MM.1S (cell line): ENCODE measurements at regions not wholly inside any gene's neighbourhood (a gene's known extent, or its start where the extent isn't known, plus 50 kb on each side); places are given as distances from the start of the nearest gene placed in this dataset.

Experiments used
- DNase-seq: peaks from one replicate; pipeline ENCODE4 v3.0.0-alpha.2; 2015
- H2AFZ ChIP-seq: fragments of 300-600 bp; sonication (generic); 2 replicates; pipeline ENCODE4 v1.6.0; 2016; ENCODE audit warnings: antibody characterized with exemption, low read length
- H3F3A ChIP-seq: fragments of 300-600 bp; sonication (generic); 2 replicates; pipeline ENCODE4 v1.6.1; 2016; ENCODE audit warnings: mild to moderate bottlenecking, antibody characterized with exemption, low read length, moderate library complexity, mixed read lengths; ENCODE audit not compliant: insufficient read depth
- H3K27ac ChIP-seq: fragments of 300-600 bp; sonication (generic); 2 replicates; pipeline ENCODE4 v1.5.1; 2016; ENCODE audit warnings: mild to moderate bottlenecking, low read length
- H3K27me3 ChIP-seq: fragments of 300-600 bp; sonication (generic); replicated peaks from 2 replicates; pipeline ENCODE4 v1.6.0; 2016; ENCODE audit warnings: low read length; ENCODE audit not compliant: insufficient read depth
- H3K36me3 ChIP-seq: fragments of 300-600 bp; sonication (generic); replicated peaks from 2 replicates; pipeline ENCODE4 v1.6.1; 2016; ENCODE audit warnings: mild to moderate bottlenecking, low read length, mixed read lengths; ENCODE audit not compliant: insufficient read depth
- H3K4me1 ChIP-seq: fragments of 300-600 bp; sonication (generic); 2 replicates; pipeline ENCODE4 v1.6.1; 2016; ENCODE audit warnings: low read length, mixed read lengths
- H3K4me2 ChIP-seq: fragments of 300-600 bp; sonication (generic); 2 replicates; pipeline ENCODE4 v1.6.0; 2016; ENCODE audit warnings: low read depth, low read length
- H3K4me3 ChIP-seq: fragments of 300-600 bp; sonication (generic); 2 replicates; pipeline ENCODE4 v1.5.1; 2016; ENCODE audit warnings: low read length, mixed read lengths
- H3K79me2 ChIP-seq: fragments of 300-600 bp; sonication (generic); 2 replicates; pipeline ENCODE4 v1.6.1; 2016; ENCODE audit warnings: mixed run types, low read length, mixed read lengths
- H3K9ac ChIP-seq: fragments of 300-600 bp; sonication (generic); 2 replicates; pipeline ENCODE4 v1.6.1; 2016; ENCODE audit warnings: low read length, mixed read lengths
- H3K9me2 ChIP-seq: fragments of 300-600 bp; sonication (generic); replicated peaks from 2 replicates; pipeline ENCODE4 v1.6.1; 2016; ENCODE audit warnings: mild to moderate bottlenecking, low read length, mixed read lengths; ENCODE audit not compliant: insufficient read depth
- H3K9me3 ChIP-seq: fragments of 300-600 bp; sonication (generic); replicated peaks from 2 replicates; pipeline ENCODE4 v1.6.1; 2016; ENCODE audit warnings: mild to moderate bottlenecking, low read length, mixed read lengths; ENCODE audit not compliant: insufficient read depth
- H4K20me1 ChIP-seq: fragments of 300-600 bp; sonication (generic); 2 replicates; pipeline ENCODE4 v1.6.1; 2016; ENCODE audit warnings: mild to moderate bottlenecking, low read length, moderate library complexity, mixed read lengths; ENCODE audit not compliant: insufficient read depth
- CTCF ChIP-seq: fragments of 300-600 bp; sonication (generic); IDR thresholded peaks from 2 replicates; pipeline ENCODE4 v1.5.1; 2016; ENCODE audit warnings: antibody characterized with exemption, low read length, mixed read lengths
- EZH2 ChIP-seq: fragments of 300-600 bp; sonication (generic); optimal IDR thresholded peaks from 2 replicates; pipeline ENCODE3; 2017; ENCODE audit warnings: low read depth, mild to moderate bottlenecking, antibody characterized with exemption, low read length, mixed read lengths
- EZH2phosphoT487 ChIP-seq: fragments of 300-600 bp; sonication (generic); IDR thresholded peaks from 2 replicates; pipeline ENCODE4 v1.6.1; 2018; ENCODE audit warnings: antibody characterized with exemption, low read length

- TF ChIP-seq EZH2 (no peak), EZH2phosphoT487 (no peak), CTCF (no peak)
- no peak overlapping the region for H3K4me2 ChIP-seq
- no peaks in the 10 kb centered on the region for H3K36me3 ChIP-seq
- no peak overlapping the region for H2AFZ ChIP-seq
- H3K27me3 ChIP-seq: no peaks in the 10 kb centered on the region
- H3F3A ChIP-seq: no peaks in the 10 kb centered on the region
- H3K9me2 ChIP-seq: no peaks in the 10 kb centered on the region
- no peak for DNase-seq
- H3K27ac ChIP-seq: no peak overlapping the region
- no peaks in the 10 kb centered on the region for H4K20me1 ChIP-seq
- no peak overlapping the region for H3K9ac ChIP-seq
- no peaks in the 10 kb centered on the region for H3K9me3 ChIP-seq
- no peak overlapping the region for H3K4me3 ChIP-seq
- H3K4me1 ChIP-seq: no peaks in the 10 kb centered on the region
- no peaks in the 10 kb centered on the region for H3K79me2 ChIP-seq
Observed at GRCh38 chr2:143833015-143833660, 686.8 kb downstream of the ZEB2 start.

GRCh38 chr2:143830476-143830875, 689.4 kb downstream of the ZEB2 start:
- Histone ChIP-seq H4K20me1 (no peaks in the 10 kb centered on the region), H3K9ac (no peak overlapping the region), H3K4me2 (no peak overlapping the region), H3K36me3 (no peaks in the 10 kb centered on the region), H3K9me3 (no peaks in the 10 kb centered on the region), H3K27ac (no peak overlapping the region), H3K27me3 (no peaks in the 10 kb centered on the region), H3K4me1 (no peaks in the 10 kb centered on the region), H3F3A (no peaks in the 10 kb centered on the region), H3K9me2 (no peaks in the 10 kb centered on the region), H2AFZ (no peak overlapping the region), H3K79me2 (no peaks in the 10 kb centered on the region), H3K4me3 (no peak overlapping the region)
- TF ChIP-seq EZH2 (no peak), CTCF (no peak), EZH2phosphoT487 (no peak)
- DNase-seq: no peak

- Histone ChIP-seq H3K4me2 (no peak overlapping the region), H3K9me2 (no peaks in the 10 kb centered on the region), H3K9me3 (no peaks in the 10 kb centered on the region), H3K4me3 (no peak overlapping the region), H3K27ac (no peak overlapping the region), H3K27me3 (no peaks in the 10 kb centered on the region), H4K20me1 (no peaks in the 10 kb centered on the region), H3F3A (no peaks in the 10 kb centered on the region), H3K9ac (no peak overlapping the region), H3K79me2 (no peaks in the 10 kb centered on the region), H3K36me3 (no peaks in the 10 kb centered on the region), H2AFZ (no peak overlapping the region), H3K4me1 (no peaks in the 10 kb centered on the region)
- no peak for DNase-seq
- TF ChIP-seq CTCF: no peak
- TF ChIP-seq EZH2phosphoT487: no peak
- no peak for TF ChIP-seq EZH2
Observed at GRCh38 chr2:143828763-143829537, 691.0 kb downstream of the ZEB2 start.
